ENCODE measurements at regions not wholly inside any gene's neighbourhood (a gene's known extent, or its start where the extent isn't known, plus 50 kb on each side); places are given as distances from the start of the nearest gene placed in this dataset.

DNA sequence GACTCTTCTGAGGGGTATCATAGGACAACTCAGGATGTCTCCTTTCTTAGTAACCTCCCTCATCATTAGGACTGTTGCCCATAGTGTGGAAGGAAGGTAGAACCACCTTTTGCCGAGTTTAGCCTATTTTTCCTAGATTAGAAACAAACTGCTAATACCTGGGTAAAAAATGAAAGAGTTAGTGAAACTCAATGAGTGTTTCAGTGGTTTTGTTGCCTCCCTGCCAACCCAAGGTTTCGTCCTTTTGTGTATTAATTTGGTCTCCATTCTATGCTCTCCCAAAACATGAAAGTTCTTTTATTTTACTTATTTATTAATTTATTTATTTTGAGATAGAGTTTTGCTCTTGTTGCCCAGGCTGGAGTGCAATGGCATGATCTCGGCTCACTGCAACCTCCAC lies 174.9 kb upstream of the KCNJ16 start:
- intact Hi-C loops (cut with DNase I) = no loop called here
- H3K27me3 ChIP-seq = no peaks in the 10 kb centered on the region
- DNase-seq (no peak), ATAC-seq (no peak)
- no peak overlapping the region for H3K27ac ChIP-seq
- TF ChIP-seq, protein P1, sequence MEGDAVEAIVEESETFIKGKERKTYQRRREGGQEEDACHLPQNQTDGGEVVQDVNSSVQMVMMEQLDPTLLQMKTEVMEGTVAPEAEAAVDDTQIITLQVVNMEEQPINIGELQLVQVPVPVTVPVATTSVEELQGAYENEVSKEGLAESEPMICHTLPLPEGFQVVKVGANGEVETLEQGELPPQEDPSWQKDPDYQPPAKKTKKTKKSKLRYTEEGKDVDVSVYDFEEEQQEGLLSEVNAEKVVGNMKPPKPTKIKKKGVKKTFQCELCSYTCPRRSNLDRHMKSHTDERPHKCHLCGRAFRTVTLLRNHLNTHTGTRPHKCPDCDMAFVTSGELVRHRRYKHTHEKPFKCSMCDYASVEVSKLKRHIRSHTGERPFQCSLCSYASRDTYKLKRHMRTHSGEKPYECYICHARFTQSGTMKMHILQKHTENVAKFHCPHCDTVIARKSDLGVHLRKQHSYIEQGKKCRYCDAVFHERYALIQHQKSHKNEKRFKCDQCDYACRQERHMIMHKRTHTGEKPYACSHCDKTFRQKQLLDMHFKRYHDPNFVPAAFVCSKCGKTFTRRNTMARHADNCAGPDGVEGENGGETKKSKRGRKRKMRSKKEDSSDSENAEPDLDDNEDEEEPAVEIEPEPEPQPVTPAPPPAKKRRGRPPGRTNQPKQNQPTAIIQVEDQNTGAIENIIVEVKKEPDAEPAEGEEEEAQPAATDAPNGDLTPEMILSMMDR (IDR thresholded peaks at IDR 0.05) = no peak
- no peaks in the 10 kb centered on the region for H3K36me3 ChIP-seq
- no peak overlapping the region for H3K4me3 ChIP-seq
- no peaks in the 10 kb centered on the region for H3K9me3 ChIP-seq
- H3K4me1 ChIP-seq = no peaks in the 10 kb centered on the region

- Histone ChIP-seq H3K4me3 (no peak overlapping the region), H3K27ac (no peak overlapping the region), H3K4me1 (no peaks in the 10 kb centered on the region), H3K9me3 (no peaks in the 10 kb centered on the region), H3K27me3 (no peaks in the 10 kb centered on the region), H3K36me3 (no peaks in the 10 kb centered on the region)
- intact Hi-C loops (cut with DNase I) = no loop called here
- DNase-seq = no peak
- TF ChIP-seq, protein P1 (IDR thresholded peaks at IDR 0.05) = no peak
- ATAC-seq = no peak
These were observed 174.2 kb upstream of the KCNJ16 start for GRCh38 chr17:69900829-69901228.

DNA sequence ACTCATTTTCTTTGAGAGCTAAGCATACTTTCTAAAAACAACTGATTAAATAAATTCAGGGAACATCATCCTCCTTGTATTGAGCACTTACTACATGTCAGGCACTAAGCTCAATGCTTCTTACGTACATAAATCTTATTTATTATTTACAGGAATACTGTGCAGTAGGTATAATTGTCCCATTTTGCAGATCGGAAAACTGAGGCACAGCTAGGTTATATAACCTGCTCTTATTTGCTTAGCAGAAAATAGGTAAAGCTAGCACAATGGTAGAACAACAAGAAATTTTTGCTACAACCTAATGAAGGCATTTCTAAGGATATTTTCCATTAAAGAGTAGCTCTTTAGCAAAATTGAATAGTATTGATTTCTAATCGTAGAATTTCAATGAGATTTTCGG lies 168.7 kb upstream of the KCNJ16 start:
- Histone ChIP-seq H3K4me1 (no peaks in the 10 kb centered on the region), H3K27me3 (no peaks in the 10 kb centered on the region), H3K4me3 (no peak overlapping the region), H3K36me3 (no peaks in the 10 kb centered on the region), H3K27ac (no peak overlapping the region), H3K9me3 (no peaks in the 10 kb centered on the region)
- TF ChIP-seq, protein P1 (IDR thresholded peaks at IDR 0.05) = no peak
- ATAC-seq (no peak), DNase-seq (no peak)
- intact Hi-C loops (cut with DNase I) = no loop called here

GRCh38 chr17:69907132-69907847 lies 167.7 kb upstream of the KCNJ16 start:
- DNase-seq = peak in 1 of 4 donors; percentile 10

DNA sequence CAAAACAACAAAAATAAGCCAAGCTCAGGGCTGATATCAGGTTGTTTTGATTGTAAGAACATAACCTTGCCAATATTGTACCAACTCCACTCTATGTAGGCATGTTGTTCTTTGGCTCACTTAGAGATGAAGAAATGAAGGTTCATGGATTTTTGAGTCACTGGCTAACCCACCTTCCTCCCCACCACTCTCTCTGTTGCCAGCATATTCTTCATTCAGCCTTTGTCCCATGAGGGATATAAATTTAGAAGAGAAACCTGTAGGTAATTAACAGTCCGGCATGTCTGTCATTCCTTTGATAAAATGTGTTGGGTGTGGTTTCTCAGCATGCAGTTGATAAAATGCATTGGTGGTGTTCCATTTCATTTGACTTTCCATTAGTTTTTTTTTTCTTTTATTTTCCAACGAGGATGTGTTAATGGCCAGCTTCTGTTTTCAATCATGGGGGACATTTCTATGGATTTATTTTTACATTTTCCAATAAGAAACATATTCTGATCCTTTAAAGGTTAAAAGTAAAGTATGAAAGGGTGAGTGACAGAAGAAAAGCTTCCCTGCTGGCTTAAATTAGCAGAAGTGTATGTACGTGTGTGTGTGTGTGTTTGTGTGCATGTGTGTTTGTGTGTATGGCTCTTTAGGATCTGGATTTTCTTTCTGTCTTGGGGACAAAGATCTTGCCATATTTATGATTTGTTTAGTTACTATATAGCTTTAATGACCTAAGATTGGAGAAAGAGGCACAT lies 166.2 kb upstream of the KCNJ16 start:
- Histone ChIP-seq H3K9me3 (no peaks in the 10 kb centered on the region), H3K4me1 (no peaks in the 10 kb centered on the region), H3K27me3 (no peaks in the 10 kb centered on the region), H3K4me3 (no peak overlapping the region), H3K27ac (no peak overlapping the region), H3K36me3 (no peaks in the 10 kb centered on the region)
- TF ChIP-seq, protein P1 (IDR thresholded peaks at IDR 0.05) = no peak
- ATAC-seq = no peak
- intact Hi-C loops (cut with DNase I) = no loop called here
- no peak for DNase-seq

More at GRCh38 chr17:69907132-69907847, 167.7 kb upstream of the KCNJ16 start:
- ATAC-seq = no peak
- no peaks in the 10 kb centered on the region for H3K9me3 ChIP-seq
- no peaks in the 10 kb centered on the region for H3K36me3 ChIP-seq
- no peaks in the 10 kb centered on the region for H3K4me1 ChIP-seq
- H3K4me3 ChIP-seq = no peak overlapping the region
- intact Hi-C loops (cut with DNase I) = no loop called here
- no peaks in the 10 kb centered on the region for H3K27me3 ChIP-seq
- no peak overlapping the region for H3K27ac ChIP-seq
- TF ChIP-seq, protein P1 (IDR thresholded peaks at IDR 0.05) = no peak
